GM19372 (cell line): ENCODE measurements at regions not wholly inside any gene's neighbourhood (a gene's known extent, or its start where the extent isn't known, plus 50 kb on each side); places are given as distances from the start of the nearest gene placed in this dataset.

Experiments used
- ATAC-seq: cut with Tn5 transposase; IDR thresholded peaks from one replicate; pipeline ENCODE4 v1.9.1; 2021; ENCODE audit warnings: mild to moderate bottlenecking, low read depth, moderate library complexity; ENCODE audit not compliant: unreplicated experiment

DNA sequence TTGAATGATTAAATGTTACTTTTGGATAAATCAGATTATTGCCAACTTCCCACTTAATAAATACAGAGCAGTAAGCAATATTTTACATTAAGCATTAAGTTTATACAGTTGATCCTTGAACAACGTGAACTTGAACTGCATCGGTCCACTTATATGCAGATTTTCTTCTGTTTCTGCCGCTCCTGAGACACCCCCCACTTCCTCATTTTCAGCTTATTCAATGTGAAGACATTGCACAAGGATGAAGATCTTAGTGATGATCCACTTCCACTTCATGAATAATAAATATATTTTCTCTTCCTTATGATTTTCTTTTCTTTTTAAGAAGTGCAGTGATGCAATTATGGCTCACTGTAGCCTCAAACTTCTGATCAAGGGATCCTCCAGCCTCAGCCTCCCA lies 167.2 kb downstream of the LINC00237 start:
- no peak for ATAC-seq

DNA sequence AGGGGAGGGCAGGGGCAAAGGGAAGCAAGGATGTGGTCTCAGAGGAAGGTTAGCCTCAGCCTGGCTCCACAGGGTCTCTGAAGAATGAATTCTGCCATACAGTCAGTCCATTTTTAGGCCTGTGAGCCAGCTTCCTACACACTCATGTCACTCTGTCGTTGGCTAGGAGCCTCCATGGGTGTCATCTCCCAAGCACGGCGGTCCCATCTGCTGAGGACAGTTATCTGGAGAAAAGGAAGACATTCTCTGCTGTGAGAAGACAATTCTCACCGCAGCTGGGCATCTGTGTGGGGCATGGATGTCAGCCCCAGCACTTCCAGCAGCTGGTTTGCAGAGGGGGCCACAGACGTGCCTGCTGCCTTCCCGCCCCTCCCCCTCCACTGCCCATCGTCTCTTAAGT lies 167.6 kb downstream of the LINC00237 start:
- ATAC-seq, result no peak

GRCh38 chr20:20938131-20938530 lies 168.0 kb downstream of the LINC00237 start:
- ATAC-seq, result no peak

GRCh38 chr20:20933142-20933958 lies 172.8 kb downstream of the LINC00237 start:
- no peak for ATAC-seq

DNA sequence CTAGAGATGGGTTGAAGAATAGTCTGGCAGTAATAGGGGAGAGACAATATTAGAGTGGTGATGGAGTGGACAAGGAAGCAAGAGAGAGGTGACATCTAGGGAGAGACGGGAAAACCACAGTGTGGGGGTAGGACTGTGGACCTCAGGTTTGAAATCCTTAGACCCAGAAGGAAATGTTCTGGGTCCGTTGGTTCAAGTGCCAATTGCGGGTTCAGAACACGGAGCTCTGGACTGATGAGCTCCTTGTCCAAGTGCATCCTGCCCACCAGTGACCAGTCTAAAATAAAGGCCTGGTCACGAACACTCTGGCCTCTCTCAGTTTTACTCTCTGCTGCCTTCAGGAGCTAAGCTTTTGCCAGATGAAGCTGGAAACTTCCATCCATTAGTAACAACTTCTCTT lies 174.0 kb downstream of the LINC00237 start:
- ATAC-seq, result no peak

DNA sequence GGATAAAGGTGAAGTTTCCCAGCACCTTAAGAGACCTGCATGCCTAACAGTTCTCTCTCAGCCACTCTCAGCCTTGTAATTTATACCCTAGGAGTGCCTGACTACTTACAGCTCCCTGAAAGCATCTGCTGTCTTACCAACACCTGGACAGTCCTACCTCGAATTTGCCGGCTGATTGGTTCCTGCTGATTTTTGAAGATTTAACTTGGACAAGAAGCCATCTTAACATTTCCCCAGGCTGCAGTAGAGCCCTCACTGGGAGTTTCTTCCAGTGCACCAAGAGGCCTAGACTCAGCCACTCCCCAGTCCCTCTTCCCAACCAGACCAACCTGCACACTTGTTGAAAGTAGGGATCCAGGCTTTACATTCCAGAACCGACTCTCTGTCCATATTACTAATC lies 174.5 kb downstream of the LINC00237 start:
- ATAC-seq, result no peak

DNA sequence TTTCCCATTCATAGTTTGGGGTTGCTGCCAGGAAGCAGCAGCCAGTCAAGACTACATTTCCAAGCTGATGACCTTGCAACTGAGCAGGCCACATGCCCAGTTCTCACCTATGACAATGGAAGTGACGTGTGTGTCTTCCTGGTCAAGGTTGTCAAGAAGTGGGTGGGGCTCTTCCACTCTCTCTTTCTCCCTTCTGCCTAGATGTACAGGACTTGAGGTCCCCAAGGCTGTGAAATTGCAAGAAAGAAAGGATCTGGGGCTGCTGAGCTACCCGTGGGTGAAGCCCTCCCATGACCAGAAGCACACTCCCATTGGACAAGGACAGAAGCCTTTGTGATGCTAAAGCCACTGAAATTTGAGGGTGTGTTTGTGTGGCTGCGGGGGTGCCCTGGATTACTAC lies 175.1 kb downstream of the LINC00237 start:
- ATAC-seq, result no peak

DNA sequence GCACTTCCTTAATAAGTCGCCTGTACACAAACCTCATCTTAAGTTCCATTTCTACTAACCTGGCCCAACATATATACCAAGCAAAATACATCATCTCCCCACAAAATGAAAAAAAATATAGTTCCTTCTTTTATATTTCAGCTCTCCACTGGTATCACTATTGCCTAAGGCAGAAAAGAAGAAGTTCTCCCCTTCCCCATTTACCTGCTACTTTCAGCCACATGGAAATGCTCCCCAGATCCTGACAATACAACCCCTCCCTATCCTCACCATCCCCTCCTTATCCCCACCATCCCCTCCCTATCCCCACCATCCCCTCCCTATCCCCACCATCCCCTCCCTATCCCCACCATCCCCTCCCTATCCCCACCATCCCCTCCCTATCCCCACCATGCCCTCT lies 175.7 kb downstream of the LINC00237 start:
- ATAC-seq, result no peak

- ATAC-seq, result no peak
Observed at GRCh38 chr20:20929341-20929740, 176.8 kb downstream of the LINC00237 start.

- ATAC-seq, result no peak
Observed at GRCh38 chr20:20926222-20926905, 179.8 kb downstream of the LINC00237 start.

- no peak for ATAC-seq
Observed at GRCh38 chr20:20920433-20920832, 185.7 kb downstream of the LINC00237 start.

DNA sequence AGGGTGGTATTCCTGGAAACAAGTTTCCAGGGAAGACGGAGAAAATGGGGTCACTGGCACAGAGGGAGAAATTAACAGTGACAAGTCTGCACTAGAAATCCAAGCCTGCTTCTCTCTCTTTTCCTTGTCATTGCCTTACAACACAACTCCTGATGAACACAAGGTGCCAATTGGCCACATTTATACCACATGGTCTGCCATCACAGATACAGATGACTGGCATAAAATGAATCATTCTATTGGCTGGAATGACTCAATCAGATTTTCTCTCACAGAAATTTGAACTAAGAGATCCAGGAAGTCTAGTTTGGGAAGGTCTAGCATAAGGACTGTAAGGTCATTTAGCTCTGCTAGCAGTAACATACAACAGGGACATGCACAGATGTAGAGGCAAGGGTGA lies 190.3 kb downstream of the LINC00237 start:
- no peak for ATAC-seq

GRCh38 chr20:20904501-20904831 lies 192.0 kb upstream of the RALGAPA2 start:
- no peak for ATAC-seq

DNA sequence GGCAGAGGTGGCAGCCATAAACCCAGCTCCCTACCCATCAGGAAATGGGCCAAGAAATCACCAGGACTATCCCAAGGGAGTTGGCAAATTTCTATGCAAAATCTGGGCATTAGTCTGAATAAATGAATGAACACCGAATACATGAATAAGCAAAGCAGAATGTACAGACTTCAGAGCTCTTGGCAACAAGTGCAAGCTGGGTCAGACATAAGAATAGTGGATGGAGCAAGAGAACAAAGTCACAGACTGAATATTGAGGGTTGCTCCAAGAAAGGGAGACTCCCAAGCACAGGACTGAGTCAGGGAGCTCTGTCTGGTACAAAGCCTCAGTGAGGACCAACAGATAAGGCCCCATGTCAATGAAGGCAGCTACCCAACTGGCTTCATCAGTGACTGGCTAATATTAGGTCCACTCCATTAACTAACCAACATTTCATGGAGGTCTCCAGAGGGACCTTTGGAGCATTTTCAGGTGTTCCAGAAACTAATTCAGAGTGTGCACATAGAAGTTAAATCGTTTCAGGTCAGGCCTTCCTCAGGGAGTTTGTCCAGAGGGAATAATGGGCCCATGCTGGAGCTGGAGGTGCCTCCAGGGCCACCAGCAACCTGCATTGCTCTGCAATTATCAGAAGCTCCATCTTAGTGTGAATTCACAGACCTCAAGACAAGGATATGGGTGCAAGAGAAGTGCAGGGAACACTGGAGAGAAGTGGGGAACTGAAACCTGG lies 191.5 kb upstream of the RALGAPA2 start:
- no peak for ATAC-seq

- no peak for ATAC-seq
Observed at GRCh38 chr20:20897922-20898321, 185.5 kb upstream of the RALGAPA2 start.

DNA sequence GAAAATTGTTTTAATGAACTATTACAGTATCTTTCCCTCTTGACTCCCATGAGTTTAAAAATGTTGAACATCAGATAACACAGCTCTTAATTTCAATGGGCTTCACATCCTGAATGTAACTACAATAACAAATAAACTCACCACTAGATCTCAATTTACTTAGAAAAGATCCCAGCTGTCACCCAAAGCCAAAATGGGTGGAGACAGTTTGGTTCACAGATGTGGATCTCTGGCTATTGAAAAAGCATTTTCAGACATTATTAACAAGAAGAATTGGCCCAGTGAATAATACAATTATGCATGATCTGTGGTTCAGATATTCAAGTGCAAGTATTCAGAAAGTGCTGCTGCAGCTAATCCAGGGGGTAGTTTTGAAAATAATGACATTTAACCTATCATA lies 184.7 kb upstream of the RALGAPA2 start:
- no peak for ATAC-seq

DNA sequence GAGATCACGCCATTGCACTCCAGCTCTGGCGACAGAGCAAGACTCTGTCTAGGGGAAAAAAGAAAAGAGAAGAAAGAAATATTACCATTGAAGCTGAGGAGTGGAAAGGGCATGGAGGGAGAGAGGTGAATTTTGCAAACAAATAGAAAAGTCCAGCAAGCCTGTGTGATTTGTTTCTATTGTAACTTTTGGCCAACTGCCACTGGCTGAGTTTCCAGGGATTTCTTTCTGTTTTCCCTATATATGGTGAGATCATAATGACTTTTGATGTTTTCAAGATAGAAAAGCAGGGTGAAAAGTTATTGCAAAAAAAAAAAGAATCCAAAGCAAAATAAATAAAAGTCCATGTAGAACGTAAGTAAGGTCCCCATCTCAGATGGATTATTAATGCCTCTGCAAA lies 184.2 kb upstream of the RALGAPA2 start:
- ATAC-seq, result no peak

GRCh38 chr20:20895537-20895936 lies 183.1 kb upstream of the RALGAPA2 start:
- ATAC-seq, result no peak

GRCh38 chr20:20894753-20895152 lies 182.3 kb upstream of the RALGAPA2 start:
- no peak for ATAC-seq

GRCh38 chr20:20894280-20894679 lies 181.8 kb upstream of the RALGAPA2 start:
- no peak for ATAC-seq

GRCh38 chr20:20892328-20892727 lies 179.9 kb upstream of the RALGAPA2 start:
- no peak for ATAC-seq

DNA sequence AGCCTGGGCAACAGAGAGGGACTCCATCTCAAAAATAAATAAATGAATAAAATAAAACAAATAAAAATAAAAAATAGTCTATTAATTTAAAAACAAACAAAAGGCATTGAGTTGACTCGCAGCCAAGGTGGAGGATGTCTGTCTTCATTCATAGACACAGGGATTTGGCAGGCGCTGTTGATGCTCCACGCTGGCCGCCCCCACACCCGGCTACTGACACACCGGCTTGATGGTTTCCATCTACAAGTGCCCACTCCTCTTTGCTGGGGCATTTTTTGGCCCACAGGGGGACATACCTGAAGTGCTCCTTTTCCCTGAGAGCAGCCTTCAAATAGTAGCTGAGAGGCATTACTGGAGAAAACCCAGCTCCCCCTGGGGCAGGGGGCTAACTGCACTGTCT lies 178.3 kb upstream of the RALGAPA2 start:
- ATAC-seq, result no peak
